Calu3 (cell line): ENCODE measurements at regions not wholly inside any gene's neighbourhood (a gene's known extent, or its start where the extent isn't known, plus 50 kb on each side); places are given as distances from the start of the nearest gene placed in this dataset.
A peak's percentile ranks its signal among the peaks of the same experiment; 100 is the strongest.
"Not testable (repeated sequence)": the region's sequence is repeated elsewhere in the genome, so short reads cannot be mapped to it uniquely, and the experiment has no call there.

Experiments
- BruUV-seq: library from RNA; stranded (reverse); fragments of 400-500 nt; replicated peaks from 2 replicates; lab custom pipeline; 2021; lab: Mats Ljungman, UMichigan
- CTCF ChIA-PET: fragments of 300-600 bp; sonication (Branson Sonifier 250); formaldehyde crosslinking; loops from one replicate; lab custom pipeline; 2022; ENCODE audit warnings: antibody characterized with exemption; lab: Charles Lee
- DNase-seq: peaks from one replicate; pipeline ENCODE4 v3.0.0; 2022
- H3K27ac Mint-ChIP-seq: one replicate; pipeline ENCODE4 v1.8.0; 2022; ENCODE audit warnings: mixed read lengths; ENCODE audit not compliant: unreplicated experiment
- H3K27me3 Mint-ChIP-seq: one replicate; pipeline ENCODE4 v1.8.0; 2022; ENCODE audit warnings: mixed read lengths; ENCODE audit not compliant: unreplicated experiment
- H3K36me3 Mint-ChIP-seq: one replicate; pipeline ENCODE4 v1.8.0; 2022; ENCODE audit warnings: mild to moderate bottlenecking, moderate library complexity, mixed read lengths; ENCODE audit not compliant: insufficient read depth, unreplicated experiment
- H3K4me1 Mint-ChIP-seq: one replicate; pipeline ENCODE4 v1.8.0; 2022; ENCODE audit warnings: mild to moderate bottlenecking, low read depth, mixed read lengths; ENCODE audit not compliant: unreplicated experiment
- H3K4me3 Mint-ChIP-seq: one replicate; pipeline ENCODE4 v1.8.0; 2022; ENCODE audit warnings: mild to moderate bottlenecking, low read depth, moderate library complexity, mixed read lengths; ENCODE audit not compliant: unreplicated experiment
- H3K9me3 Mint-ChIP-seq: one replicate; pipeline ENCODE4 v1.8.0; 2022; ENCODE audit warnings: low read depth, mixed read lengths; ENCODE audit not compliant: unreplicated experiment
- intact Hi-C: fragments of 100-400 bp; cut with micrococcal nuclease; formaldehyde crosslinking; loops from one replicate; pipeline ENCODE4 v1.10.0; 2022; ENCODE audit not compliant: unreplicated experiment
- TF ChIP-seq, protein P1 (sequence below): fragments of 200-600 bp; IDR thresholded peaks from one replicate; pipeline ENCODE4 v1.8.0; 2022; ENCODE audit warnings: antibody characterized with exemption; ENCODE audit not compliant: unreplicated experiment

DNA sequence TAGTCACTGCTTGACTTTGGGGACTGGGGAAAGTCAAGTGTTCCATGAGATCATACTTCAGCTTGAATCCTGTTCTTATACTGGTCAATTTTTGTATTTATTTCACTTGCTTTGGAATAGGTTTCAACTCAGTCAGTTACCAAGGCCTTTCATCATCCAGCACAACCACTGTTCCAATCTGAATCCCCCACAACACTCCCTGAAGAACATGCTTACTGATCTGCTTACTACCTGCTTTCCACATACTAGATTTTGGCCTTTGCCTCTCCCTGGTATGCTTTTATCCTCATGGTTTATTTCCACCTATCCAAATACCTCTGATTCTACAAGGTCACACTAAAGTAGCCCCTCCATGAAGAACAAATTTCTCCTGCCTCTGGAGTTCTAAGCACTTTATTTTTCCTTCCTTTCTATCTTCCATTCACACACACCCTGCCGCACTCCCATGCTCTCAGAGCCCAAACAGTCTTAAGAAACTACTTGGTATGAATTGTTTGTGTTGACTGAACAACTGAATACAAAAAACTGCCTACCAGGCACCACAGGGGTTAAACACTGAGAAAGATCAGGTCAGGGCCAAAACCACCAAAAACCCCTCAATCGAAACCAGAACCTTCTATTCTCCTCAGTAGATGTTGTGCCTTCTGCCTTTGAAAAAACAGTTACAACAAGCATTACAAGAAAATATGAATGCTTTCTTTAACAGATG is 178.1 kb downstream of the AVL9 start:
- H3K9me3 Mint-ChIP-seq: peaks cover 2% of the 10 kb centered on the region
- H3K4me3 Mint-ChIP-seq: no peak overlapping the region
- intact Hi-C loops: no loop called here
- H3K27me3 Mint-ChIP-seq: no peaks in the 10 kb centered on the region
- BruUV-seq: no TSS peak
- no peak for DNase-seq
- H3K4me1 Mint-ChIP-seq: peaks cover 73% of the 10 kb centered on the region
- peaks cover 25% of the 10 kb centered on the region for H3K36me3 Mint-ChIP-seq
- TF ChIP-seq, protein P1, sequence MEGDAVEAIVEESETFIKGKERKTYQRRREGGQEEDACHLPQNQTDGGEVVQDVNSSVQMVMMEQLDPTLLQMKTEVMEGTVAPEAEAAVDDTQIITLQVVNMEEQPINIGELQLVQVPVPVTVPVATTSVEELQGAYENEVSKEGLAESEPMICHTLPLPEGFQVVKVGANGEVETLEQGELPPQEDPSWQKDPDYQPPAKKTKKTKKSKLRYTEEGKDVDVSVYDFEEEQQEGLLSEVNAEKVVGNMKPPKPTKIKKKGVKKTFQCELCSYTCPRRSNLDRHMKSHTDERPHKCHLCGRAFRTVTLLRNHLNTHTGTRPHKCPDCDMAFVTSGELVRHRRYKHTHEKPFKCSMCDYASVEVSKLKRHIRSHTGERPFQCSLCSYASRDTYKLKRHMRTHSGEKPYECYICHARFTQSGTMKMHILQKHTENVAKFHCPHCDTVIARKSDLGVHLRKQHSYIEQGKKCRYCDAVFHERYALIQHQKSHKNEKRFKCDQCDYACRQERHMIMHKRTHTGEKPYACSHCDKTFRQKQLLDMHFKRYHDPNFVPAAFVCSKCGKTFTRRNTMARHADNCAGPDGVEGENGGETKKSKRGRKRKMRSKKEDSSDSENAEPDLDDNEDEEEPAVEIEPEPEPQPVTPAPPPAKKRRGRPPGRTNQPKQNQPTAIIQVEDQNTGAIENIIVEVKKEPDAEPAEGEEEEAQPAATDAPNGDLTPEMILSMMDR: no peak
- peak overlapping the region; percentile 7 for H3K27ac Mint-ChIP-seq
- CTCF ChIA-PET: interaction anchor here (0.5 kb wide), 1 partner anchor 80 kb away, joined by 3 read pairs; no protein-coding TSS in a partner anchor

DNA sequence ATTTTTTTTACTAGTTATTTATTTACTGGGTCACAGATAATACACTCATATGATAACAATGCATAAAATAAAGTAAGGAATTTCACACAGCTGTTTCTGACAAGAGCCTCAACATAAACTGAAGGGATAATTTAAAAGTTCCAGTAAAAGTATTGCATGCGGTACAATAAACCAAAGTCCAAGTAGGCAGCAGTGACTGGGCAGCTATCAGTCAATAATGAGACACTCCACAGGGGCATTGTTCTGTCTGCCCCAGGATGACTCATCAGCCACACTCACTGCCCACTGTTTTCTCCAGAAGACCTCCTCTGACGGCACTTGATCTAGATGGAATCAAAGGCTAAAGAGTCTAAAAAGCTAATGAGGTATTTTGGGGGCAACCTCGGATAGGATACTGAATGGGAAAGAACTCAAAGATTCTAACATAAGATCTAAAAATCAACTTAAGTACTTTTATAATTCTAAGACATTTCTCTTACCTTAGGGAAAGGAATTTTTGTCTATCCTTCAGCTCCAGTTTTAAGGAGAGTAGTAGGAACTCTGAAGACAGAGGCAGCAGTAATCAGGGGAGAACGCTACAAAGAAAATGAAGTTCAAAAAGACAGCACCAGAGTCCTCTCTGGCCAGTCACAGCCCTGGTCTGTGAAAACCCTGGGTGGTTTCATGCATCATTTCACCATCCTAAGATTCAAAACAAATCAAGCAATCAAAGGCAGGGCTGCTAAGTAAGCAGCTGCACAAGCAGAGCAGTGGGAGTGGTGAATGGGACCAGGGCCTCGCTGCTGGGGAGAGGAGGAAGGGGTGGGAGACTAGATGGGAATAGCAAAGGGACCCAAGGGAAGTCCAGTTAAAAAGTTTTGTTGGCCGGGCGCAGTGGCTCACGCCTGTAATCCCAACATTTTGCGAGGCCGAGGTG is 175.1 kb downstream of the AVL9 start:
- intact Hi-C loops: loop anchor here (1.0 to 2.0 kb wide), 3 partner anchors 10 to 180 kb away; partner anchors contain the start of gene LSM5
- CTCF ChIA-PET: interaction anchor here (0.5 to 2.6 kb wide), 5 partner anchors 10 to 235 kb away, joined by 3 to 15 read pairs (median 5); no protein-coding TSS in a partner anchor
- TF ChIP-seq, protein P1: no peak
- DNase-seq: peak; percentile 82
- Mint-ChIP-seq H3K4me3 (peak overlapping the region; percentile 52), H3K27ac (peak overlapping the region; percentile 99), H3K9me3 (no peaks in the 10 kb centered on the region), H3K27me3 (no peaks in the 10 kb centered on the region), H3K36me3 (peaks cover 20% of the 10 kb centered on the region), H3K4me1 (peaks cover 74% of the 10 kb centered on the region)
- TSS peak; percentile 94 for BruUV-seq

DNA sequence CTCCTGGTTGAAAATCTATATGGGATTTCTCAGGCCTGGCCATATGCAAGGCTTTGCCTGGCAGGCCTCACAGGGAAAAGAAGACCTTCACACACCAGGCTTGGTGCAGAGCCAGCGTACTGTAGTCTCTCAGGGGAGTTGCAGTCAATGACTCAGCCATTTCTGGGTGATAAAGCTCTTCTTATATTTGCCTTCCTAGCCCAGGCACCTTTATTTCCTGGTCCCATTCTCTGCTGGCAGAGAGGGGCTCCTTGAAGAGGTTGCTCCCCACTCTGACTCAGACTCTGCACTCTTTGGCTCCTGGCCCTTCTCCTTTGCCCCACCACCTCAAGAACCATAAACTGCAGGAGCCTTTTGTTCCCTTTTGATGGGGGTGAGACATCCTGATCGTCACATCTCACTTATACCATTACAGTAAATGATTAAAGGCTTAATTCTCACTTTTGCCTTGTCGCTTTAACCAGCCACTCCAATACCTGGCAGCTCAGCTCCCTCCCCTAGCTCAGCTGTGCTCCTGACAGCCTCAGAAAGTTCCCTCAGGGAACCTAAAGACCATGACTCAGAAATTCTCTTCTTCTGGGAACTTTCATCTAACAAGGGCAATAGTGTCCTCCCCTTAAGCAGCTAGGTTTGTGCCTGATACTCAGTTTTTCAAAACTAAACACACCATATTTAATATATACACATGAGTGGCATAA is 174.0 kb downstream of the AVL9 start:
- peak; percentile 88 for DNase-seq
- BruUV-seq, H3K27me3 Mint-ChIP-seq, intact Hi-C loops, H3K9me3 Mint-ChIP-seq: not testable (repeated sequence)
- H3K27ac Mint-ChIP-seq: peak overlapping the region; percentile 99
- CTCF ChIA-PET: interaction anchor here (0.5 to 2.6 kb wide), 7 partner anchors 8 to 236 kb away, joined by 3 to 15 read pairs (median 5); no protein-coding TSS in a partner anchor
- H3K36me3 Mint-ChIP-seq: peaks cover 20% of the 10 kb centered on the region
- H3K4me3 Mint-ChIP-seq: peak overlapping the region; percentile 52
- peaks cover 69% of the 10 kb centered on the region for H3K4me1 Mint-ChIP-seq

DNA sequence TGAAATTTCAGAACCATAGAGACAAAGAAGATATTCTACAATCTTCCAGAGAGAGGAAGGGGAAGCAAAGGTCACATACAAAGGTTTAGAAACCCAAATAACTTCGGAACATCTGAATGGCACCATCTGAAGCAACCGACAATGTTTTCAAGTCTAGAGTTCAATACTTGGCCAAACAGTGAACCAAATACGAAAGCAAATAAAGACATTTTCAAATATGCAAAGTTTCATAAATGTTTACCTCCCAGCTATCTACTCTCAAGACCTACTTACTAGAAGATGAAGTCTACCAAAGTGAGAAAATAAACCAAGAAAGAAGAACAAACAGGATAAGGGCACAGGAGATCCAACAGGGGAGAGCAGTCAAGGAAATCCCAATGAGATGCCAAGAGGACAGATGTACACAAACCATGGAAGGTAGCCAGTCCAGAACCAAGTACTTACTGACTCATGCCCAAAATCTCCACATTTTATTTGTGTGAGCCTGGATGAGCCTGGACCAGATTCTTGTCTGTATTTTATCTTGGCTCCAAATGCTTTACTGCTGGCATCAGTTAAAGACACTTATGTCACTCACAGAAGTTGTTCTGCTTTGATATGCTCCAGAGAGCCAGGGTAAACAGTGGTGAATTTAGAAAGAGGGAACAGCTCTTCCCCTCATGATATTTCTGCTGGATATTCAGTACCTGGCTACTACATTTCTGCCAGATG is 173.3 kb downstream of the AVL9 start:
- Mint-ChIP-seq H3K4me1 (peaks cover 66% of the 10 kb centered on the region), H3K27ac (peak overlapping the region; percentile 99), H3K36me3 (peaks cover 20% of the 10 kb centered on the region), H3K4me3 (peak overlapping the region; percentile 52)
- H3K9me3 Mint-ChIP-seq, BruUV-seq, DNase-seq, H3K27me3 Mint-ChIP-seq, intact Hi-C loops: not testable (repeated sequence)
- CTCF ChIA-PET: interaction anchor here (0.6 to 2.6 kb wide), 4 partner anchors 8 to 153 kb away, joined by 3 to 15 read pairs (median 4); no protein-coding TSS in a partner anchor

DNA sequence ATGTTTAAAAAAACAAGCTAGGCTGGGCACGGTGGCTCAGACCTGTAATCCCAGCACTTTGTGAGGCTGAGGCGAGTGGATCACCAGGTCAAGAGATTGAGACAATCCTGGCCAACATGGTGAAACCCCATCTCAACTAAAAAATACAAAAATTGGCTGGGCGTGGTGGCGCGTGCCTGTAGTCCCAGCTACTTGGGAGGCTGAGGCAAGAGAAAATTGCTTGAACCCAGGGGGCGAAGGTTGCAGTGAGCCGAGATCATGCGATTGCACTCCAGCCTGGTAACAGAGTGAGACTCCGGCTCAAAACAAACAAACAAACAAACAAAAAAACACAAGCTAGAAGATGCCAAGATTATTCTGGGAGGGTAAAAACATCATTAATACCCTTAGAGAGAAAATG is 172.3 kb downstream of the AVL9 start:
- CTCF ChIA-PET: interaction anchor here (1.3 kb wide), 1 partner anchor 9 kb away, joined by 3 read pairs; no protein-coding TSS in a partner anchor
- intact Hi-C loops: not testable (repeated sequence)

DNA sequence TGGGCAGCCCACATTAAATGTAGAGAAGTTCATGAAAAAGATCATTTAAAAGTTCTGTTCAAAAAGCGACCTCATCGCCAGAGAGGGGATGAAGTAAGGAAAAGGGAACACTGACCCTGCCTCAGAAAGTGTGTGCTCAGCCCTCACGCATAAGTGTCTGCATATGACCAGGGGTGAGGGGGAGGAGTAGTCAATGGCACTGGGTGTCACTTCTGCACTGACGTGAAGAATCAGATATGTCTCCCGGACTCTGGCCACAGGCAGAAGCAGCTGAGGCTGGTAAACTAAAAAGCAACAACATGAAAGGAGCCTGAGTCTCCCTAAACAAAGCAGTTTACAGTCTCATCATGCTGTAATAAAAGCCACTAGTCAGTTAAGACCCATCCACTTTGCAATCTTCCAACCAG is 168.5 kb downstream of the AVL9 start:
- Mint-ChIP-seq H3K4me1 (peaks cover 68% of the 10 kb centered on the region), H3K27ac (peak overlapping the region; percentile 0)
- BruUV-seq, H3K36me3 Mint-ChIP-seq, H3K4me3 Mint-ChIP-seq, CTCF ChIA-PET, H3K9me3 Mint-ChIP-seq, H3K27me3 Mint-ChIP-seq, intact Hi-C loops, DNase-seq: not testable (repeated sequence)

More for the DNA sequence above, 172.3 kb downstream of the AVL9 start:
- not testable (repeated sequence) for H3K27me3 Mint-ChIP-seq, DNase-seq, H3K9me3 Mint-ChIP-seq, BruUV-seq, H3K4me3 Mint-ChIP-seq
- H3K27ac Mint-ChIP-seq: peak overlapping the region; percentile 99
- H3K36me3 Mint-ChIP-seq: peaks cover 20% of the 10 kb centered on the region
- H3K4me1 Mint-ChIP-seq: peaks cover 65% of the 10 kb centered on the region

DNA sequence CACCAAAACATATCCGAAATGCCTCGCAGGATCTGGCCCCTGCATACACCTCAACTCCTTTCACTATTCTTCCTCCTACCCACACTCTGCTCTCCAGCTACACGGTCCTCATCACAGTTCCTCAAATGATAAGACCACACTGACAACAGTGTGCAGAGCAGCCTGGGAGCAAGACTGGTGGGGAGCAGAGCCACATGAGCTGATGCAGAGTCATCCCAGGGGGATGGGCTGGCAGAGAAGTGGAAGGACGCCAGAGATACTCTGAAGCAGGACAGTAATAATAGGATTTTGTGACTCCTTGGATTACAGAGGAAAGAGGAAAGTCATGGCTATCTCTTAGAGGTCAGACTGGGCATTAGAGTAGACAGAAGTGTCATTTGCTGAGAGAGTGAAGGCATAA is 167.2 kb downstream of the AVL9 start:
- Mint-ChIP-seq H3K27ac (peak overlapping the region; percentile 7), H3K4me1 (peaks cover 68% of the 10 kb centered on the region), H3K36me3 (peaks cover 11% of the 10 kb centered on the region)
- DNase-seq, BruUV-seq, H3K9me3 Mint-ChIP-seq, H3K27me3 Mint-ChIP-seq, CTCF ChIA-PET, intact Hi-C loops, H3K4me3 Mint-ChIP-seq: not testable (repeated sequence)
